GM04503 (cell line): ENCODE measurements at regions not wholly inside any gene's neighbourhood (a gene's known extent, or its start where the extent isn't known, plus 50 kb on each side); places are given as distances from the start of the nearest gene placed in this dataset.
"Not testable (repeated sequence)": the region's sequence is repeated elsewhere in the genome, so short reads cannot be mapped to it uniquely, and the experiment has no call there.

ENCODE experiments used
- DNase-seq: peaks from one replicate; pipeline ENCODE4 v3.0.0-alpha.2; 2012; ENCODE audit warnings: low read depth

DNA sequence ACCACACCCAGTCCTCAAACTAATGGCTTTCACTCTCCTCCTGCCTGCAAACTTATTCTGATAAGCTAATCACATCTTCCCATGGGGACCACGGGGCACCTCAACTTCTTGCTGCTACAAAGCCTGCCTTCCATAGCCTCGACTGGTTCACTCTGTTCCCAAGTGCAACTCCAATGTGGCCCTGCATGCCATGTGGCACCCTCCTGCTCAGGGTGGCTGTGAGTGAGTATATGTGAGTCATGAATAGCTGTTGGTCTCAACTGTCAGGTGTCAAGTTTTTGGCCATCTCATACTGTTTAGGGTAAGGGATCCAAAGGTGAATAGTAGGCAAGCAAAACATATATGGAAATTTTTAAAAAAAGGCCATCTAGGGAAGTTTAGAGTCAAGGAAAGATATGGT, 276.1 kb upstream of the DCC start:
- DNase-seq: no peak

DNA sequence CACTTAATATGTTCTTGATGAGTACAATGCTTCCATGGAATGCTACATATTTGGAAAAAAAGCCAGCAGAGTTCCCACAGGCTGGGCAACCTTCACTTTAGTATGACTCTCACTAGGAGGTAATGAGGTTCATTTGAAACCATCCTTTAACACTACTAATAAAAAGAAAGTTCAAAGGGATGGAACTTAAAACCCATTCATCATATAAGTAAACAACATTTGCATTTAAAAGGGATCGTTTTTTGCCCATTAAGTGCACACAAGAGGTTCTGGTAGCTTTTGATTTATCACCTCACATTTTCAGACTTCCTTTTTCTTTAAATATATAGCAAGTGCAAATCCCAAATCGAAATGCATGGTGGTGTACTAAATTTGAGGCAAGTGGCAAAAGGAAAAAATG, 270.8 kb upstream of the DCC start:
- no peak for DNase-seq

DNA sequence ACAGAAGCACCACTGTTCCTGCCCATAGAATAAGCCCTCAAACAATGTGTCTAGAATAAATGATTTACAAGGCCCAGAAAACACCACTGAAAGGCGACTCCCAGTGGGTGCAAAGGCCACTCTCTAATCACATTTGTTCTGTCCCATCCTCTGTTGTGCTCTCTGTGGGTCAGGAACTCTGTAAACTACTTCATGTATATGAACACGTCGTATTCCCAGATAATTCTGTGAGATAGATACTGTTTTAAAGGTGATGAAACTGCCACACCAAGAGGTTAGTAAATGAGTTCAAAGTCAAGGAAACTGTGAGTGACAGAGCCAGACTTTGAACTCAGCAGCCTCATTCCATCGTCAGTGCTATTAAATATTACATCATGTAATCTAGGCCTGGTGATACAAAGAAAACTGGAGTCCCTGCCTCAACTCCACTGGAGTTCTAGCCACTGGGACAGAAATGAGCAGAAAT, 269.7 kb upstream of the DCC start:
- no peak for DNase-seq

GRCh38 chr18:52077251-52077983, 262.6 kb upstream of the DCC start:
- no peak for DNase-seq

DNA sequence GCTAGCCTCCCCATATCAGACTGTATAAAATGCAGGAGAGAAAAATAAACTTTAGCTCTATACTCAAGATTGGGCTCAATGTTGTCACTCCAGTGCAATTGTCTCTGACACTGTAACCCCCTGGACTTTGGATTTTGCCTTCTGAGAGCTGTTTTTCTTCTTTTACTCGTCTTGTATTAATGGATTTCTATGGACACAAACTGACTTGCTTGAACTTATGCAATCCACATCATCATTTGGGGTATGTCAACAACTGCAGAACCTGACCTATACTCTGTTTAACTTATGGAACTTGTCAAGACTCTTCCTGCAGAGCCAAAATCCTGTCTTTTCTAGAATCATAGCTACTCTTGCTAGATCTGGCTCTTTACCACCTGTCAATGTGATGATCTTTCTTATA, 257.8 kb upstream of the DCC start:
- no peak for DNase-seq

GRCh38 chr18:52087140-52087539, 252.9 kb upstream of the DCC start:
- DNase-seq: no peak

DNA sequence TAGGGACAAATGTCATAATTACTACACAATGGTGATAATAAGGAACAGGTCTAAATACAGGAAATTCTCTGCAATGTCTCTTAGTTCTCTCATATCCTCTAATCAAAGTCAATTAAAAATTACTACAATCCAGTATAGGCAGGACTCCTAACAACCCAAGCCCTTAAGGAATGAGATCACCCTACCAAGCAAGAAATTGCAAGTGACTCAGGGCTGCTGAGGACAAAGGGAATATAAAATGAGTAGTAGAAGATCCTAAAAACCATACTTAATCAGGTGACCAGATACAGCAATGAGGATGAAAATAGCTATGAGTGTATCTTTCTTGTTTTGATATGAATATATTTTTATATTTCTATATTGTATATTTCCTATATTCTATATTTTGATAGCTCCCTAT, 250.0 kb upstream of the DCC start:
- no peak for DNase-seq

DNA sequence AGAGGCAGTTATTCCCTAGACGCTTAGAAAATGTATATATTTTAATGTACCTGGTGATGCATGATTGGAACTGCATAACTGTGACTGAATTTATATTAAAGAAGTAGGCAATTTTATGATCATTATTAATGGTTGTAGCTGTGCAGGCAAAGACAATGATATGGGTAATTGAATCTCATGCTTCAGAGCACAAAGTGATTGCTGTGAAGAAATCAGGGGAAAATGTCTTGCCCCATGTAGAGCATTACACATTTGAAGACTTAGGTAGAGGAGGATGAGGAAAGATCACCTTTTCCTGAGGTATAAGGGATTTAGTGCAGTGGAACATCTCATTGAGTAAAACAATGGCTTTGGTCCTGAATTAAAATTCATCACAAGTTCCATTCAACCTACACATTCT, 246.8 kb upstream of the DCC start:
- DNase-seq: no peak

DNA sequence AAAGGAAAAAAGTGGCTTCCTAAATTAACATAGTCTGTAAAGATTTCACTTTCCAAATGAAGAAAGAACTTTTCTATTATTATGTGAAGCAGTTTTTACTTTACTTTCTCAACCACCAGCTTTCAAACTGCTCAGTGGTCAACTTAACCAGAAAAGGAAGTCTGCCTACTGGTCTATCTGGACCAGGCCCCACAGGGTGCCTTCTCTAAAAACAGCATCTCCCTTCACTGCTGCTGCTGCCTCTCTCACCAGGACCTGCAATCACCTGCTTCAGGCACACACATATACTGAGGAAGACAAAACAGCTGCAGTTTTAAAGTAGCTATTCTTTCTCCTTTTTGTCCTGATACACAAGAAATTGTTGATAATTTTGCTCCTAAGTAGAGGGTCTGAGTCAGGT, 221.3 kb upstream of the DCC start:
- no peak for DNase-seq

GRCh38 chr18:52130624-52131301, 209.2 kb upstream of the DCC start:
- DNase-seq: no peak

- no peak for DNase-seq
Measured at GRCh38 chr18:52131845-52132244, 208.2 kb upstream of the DCC start.

- no peak for DNase-seq
Measured at GRCh38 chr18:52136532-52136931, 203.5 kb upstream of the DCC start.

DNA sequence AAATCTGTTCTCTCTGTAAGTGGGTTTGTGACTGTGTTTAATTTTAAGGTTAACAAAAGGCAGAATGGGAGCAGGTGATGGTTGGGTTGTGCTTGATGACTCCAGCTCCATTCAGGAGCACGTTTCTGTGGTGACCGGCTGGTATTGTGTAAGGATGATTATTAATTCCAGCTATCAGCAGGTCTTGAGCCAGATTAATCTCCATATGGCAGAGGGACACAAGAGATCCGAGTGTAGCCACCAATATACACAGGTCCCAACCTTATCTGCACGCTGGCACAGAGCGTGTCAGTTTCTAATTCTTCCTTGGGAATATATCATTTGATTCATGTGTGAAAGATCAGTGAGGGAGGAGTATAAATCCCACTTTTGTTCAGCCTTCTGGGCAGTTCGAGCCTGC, 199.0 kb upstream of the DCC start:
- DNase-seq: no peak

DNA sequence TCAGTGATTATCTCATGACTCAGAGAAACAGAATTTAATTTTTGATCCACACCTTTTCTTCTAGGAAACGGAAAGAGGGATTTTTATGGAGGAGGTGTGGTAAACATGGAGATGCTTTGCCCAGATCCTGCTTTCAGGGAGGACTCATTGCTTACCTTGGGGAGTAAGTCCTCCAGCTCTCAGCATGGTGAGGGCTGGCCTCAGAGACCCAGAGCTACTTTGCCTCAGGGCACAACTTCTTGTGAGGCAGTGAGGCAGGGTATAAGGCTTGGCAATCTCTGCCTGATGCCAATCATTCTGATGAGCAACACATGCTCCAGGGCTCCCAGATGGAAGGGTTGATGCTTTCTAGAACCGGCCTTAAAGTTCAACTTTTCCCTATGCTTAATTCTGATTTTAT, 189.9 kb upstream of the DCC start:
- no peak for DNase-seq

DNA sequence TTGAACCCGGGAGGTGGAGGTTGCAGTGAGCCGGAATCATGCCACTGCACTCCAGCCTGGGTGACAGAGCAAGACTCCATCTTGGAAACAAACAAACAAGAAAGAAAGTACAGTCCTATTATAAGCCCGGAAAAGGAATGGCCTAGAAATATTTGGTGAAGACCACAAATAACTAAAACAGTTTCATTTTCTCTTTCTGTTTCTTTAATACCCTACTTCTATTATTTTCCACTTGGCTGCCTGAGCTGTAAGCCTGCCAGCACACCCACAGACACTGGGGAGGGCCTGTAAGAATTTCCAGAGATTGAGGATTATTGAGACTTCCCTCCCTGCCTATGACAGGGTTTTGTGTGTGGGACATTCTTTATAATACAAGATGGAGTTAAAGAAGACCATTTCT, 188.0 kb upstream of the DCC start:
- DNase-seq: no peak

GRCh38 chr18:52156166-52156565, 183.8 kb upstream of the DCC start:
- DNase-seq: no peak

- no peak for DNase-seq
Measured at GRCh38 chr18:52160636-52161035, 179.4 kb upstream of the DCC start.

DNA sequence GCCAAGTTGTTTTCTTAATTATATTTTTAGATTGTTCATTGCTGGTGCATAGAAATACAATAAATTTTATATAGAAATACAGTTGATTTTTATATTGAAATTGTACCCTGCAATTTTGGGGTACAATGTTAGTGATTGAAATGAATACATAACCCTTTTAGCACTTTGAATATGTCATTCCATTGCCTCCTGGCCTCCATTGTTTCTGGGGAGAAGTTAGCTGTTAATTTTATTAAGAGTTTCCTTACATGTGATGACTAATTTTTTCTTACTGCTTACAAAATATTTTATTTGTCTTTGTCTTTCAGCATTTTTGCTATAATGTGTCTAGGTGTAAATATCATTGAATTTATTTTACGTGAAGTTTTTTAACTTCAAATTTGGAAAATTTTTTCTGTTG, 176.5 kb upstream of the DCC start:
- DNase-seq: no peak

GRCh38 chr18:52168131-52168530, 171.9 kb upstream of the DCC start:
- not testable (repeated sequence) for DNase-seq

GRCh38 chr18:52174220-52174619, 165.8 kb upstream of the DCC start:
- DNase-seq: no peak

DNA sequence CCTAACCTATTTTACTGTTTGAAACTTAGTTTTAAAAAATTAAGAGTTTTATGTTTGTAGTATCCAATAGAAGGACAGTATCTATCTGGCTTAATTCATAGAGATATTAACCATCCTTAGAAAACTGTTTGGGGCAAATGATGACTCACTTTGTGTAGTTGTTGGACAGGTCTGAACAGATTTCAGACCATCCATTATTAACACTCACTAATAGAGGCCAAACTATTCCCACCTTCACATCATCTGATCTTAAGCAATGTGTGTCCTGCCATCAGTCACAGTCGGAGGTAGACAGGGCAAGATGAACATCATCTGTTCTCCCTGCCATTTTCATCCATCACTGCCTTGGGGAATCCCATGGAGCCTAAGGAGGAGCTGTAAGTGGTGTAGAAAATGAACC, 164.6 kb upstream of the DCC start:
- DNase-seq: no peak

GRCh38 chr18:52183107-52183506, 156.9 kb upstream of the DCC start:
- DNase-seq: no peak

DNA sequence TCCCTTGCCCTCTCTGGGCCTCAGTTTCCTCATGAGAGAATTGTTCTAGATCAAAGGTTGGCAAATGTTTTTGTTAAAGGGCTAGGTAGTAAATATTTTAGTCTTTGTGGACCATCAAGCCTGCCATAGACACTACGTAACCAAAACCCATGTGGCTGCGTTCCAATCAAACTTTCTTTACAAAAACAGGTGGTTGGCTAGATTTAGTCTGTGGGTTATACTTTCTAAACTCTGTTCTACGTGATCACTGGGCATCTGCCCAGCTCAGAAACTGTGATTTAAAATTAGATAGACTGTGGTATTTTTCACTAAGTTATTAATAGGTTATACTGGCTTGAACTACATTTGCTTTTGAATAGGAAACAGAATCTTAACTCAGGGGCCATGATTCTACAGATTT, 149.8 kb upstream of the DCC start:
- DNase-seq: no peak

DNA sequence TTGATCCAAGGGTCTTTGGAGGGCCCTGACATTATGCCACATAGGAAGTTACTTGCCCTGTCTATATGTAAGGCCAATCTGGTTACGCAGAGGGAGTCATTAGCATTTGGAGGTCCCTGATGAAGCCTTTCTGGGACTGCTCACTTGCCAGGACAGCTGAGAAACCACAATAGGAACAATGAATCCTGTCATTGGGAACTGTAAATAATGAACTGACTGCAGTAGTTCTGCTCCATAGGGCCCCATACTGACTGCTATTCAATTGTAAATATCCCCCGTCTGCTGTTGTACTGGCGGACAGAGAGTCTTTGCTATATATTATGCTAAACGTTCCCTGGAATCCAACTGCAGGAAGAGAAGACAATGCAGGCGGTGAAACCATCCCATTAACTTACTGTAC, 149.4 kb upstream of the DCC start:
- no peak for DNase-seq
